MM.1S (cell line): ENCODE measurements at regions not wholly inside any gene's neighbourhood (a gene's known extent, or its start where the extent isn't known, plus 50 kb on each side); places are given as distances from the start of the nearest gene placed in this dataset.

ENCODE experiments used
- DNase-seq: peaks from one replicate; pipeline ENCODE4 v3.0.0-alpha.2; 2015
- H2AFZ ChIP-seq: fragments of 300-600 bp; sonication (generic); 2 replicates; pipeline ENCODE4 v1.6.0; 2016; ENCODE audit warnings: antibody characterized with exemption, low read length
- H3F3A ChIP-seq: fragments of 300-600 bp; sonication (generic); 2 replicates; pipeline ENCODE4 v1.6.1; 2016; ENCODE audit warnings: mild to moderate bottlenecking, antibody characterized with exemption, low read length, moderate library complexity, mixed read lengths; ENCODE audit not compliant: insufficient read depth
- H3K27ac ChIP-seq: fragments of 300-600 bp; sonication (generic); 2 replicates; pipeline ENCODE4 v1.5.1; 2016; ENCODE audit warnings: mild to moderate bottlenecking, low read length
- H3K27me3 ChIP-seq: fragments of 300-600 bp; sonication (generic); replicated peaks from 2 replicates; pipeline ENCODE4 v1.6.0; 2016; ENCODE audit warnings: low read length; ENCODE audit not compliant: insufficient read depth
- H3K36me3 ChIP-seq: fragments of 300-600 bp; sonication (generic); replicated peaks from 2 replicates; pipeline ENCODE4 v1.6.1; 2016; ENCODE audit warnings: mild to moderate bottlenecking, low read length, mixed read lengths; ENCODE audit not compliant: insufficient read depth
- H3K4me1 ChIP-seq: fragments of 300-600 bp; sonication (generic); 2 replicates; pipeline ENCODE4 v1.6.1; 2016; ENCODE audit warnings: low read length, mixed read lengths
- H3K4me2 ChIP-seq: fragments of 300-600 bp; sonication (generic); 2 replicates; pipeline ENCODE4 v1.6.0; 2016; ENCODE audit warnings: low read depth, low read length
- H3K4me3 ChIP-seq: fragments of 300-600 bp; sonication (generic); 2 replicates; pipeline ENCODE4 v1.5.1; 2016; ENCODE audit warnings: low read length, mixed read lengths
- H3K79me2 ChIP-seq: fragments of 300-600 bp; sonication (generic); 2 replicates; pipeline ENCODE4 v1.6.1; 2016; ENCODE audit warnings: mixed run types, low read length, mixed read lengths
- H3K9ac ChIP-seq: fragments of 300-600 bp; sonication (generic); 2 replicates; pipeline ENCODE4 v1.6.1; 2016; ENCODE audit warnings: low read length, mixed read lengths
- H3K9me2 ChIP-seq: fragments of 300-600 bp; sonication (generic); replicated peaks from 2 replicates; pipeline ENCODE4 v1.6.1; 2016; ENCODE audit warnings: mild to moderate bottlenecking, low read length, mixed read lengths; ENCODE audit not compliant: insufficient read depth
- H3K9me3 ChIP-seq: fragments of 300-600 bp; sonication (generic); replicated peaks from 2 replicates; pipeline ENCODE4 v1.6.1; 2016; ENCODE audit warnings: mild to moderate bottlenecking, low read length, mixed read lengths; ENCODE audit not compliant: insufficient read depth
- H4K20me1 ChIP-seq: fragments of 300-600 bp; sonication (generic); 2 replicates; pipeline ENCODE4 v1.6.1; 2016; ENCODE audit warnings: mild to moderate bottlenecking, low read length, moderate library complexity, mixed read lengths; ENCODE audit not compliant: insufficient read depth
- EZH2 ChIP-seq: fragments of 300-600 bp; sonication (generic); optimal IDR thresholded peaks from 2 replicates; pipeline ENCODE3; 2017; ENCODE audit warnings: low read depth, mild to moderate bottlenecking, antibody characterized with exemption, low read length, mixed read lengths
- EZH2phosphoT487 ChIP-seq: fragments of 300-600 bp; sonication (generic); IDR thresholded peaks from 2 replicates; pipeline ENCODE4 v1.6.1; 2018; ENCODE audit warnings: antibody characterized with exemption, low read length
- TF ChIP-seq, protein P1 (sequence below): fragments of 300-600 bp; sonication (generic); IDR thresholded peaks from 2 replicates; pipeline ENCODE4 v1.5.1; 2016; ENCODE audit warnings: antibody characterized with exemption, low read length, mixed read lengths

DNA sequence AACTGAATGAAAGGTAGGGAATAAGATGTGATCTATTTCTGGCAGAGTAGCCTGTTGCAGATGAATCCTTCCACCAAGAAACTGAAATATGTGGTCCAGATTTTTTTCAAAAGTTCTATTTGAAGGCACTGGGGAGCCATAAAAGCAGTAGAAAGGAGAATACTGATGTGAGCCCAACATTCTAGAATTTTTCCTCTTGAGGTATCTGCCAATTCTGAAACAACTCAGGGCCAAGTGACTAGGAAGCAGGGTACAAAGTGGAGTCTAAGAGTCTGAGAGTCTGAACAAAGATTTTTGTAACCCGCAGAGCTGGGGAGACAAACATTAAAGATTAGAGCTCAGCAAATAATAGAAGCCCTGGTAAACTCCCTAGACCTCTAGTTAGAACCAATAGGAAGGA, 58.3 kb upstream of the SLCO3A1 start:
- Histone ChIP-seq H3K27me3 (no peaks in the 10 kb centered on the region), H3F3A (no peaks in the 10 kb centered on the region), H3K9me3 (no peaks in the 10 kb centered on the region), H3K9ac (no peak overlapping the region), H3K4me2 (no peak overlapping the region), H4K20me1 (no peaks in the 10 kb centered on the region), H2AFZ (no peak overlapping the region), H3K79me2 (no peaks in the 10 kb centered on the region), H3K27ac (no peak overlapping the region), H3K9me2 (no peaks in the 10 kb centered on the region), H3K4me1 (no peaks in the 10 kb centered on the region), H3K36me3 (no peaks in the 10 kb centered on the region), H3K4me3 (no peak overlapping the region)
- TF ChIP-seq, protein P1, sequence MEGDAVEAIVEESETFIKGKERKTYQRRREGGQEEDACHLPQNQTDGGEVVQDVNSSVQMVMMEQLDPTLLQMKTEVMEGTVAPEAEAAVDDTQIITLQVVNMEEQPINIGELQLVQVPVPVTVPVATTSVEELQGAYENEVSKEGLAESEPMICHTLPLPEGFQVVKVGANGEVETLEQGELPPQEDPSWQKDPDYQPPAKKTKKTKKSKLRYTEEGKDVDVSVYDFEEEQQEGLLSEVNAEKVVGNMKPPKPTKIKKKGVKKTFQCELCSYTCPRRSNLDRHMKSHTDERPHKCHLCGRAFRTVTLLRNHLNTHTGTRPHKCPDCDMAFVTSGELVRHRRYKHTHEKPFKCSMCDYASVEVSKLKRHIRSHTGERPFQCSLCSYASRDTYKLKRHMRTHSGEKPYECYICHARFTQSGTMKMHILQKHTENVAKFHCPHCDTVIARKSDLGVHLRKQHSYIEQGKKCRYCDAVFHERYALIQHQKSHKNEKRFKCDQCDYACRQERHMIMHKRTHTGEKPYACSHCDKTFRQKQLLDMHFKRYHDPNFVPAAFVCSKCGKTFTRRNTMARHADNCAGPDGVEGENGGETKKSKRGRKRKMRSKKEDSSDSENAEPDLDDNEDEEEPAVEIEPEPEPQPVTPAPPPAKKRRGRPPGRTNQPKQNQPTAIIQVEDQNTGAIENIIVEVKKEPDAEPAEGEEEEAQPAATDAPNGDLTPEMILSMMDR: no peak
- no peak for TF ChIP-seq EZH2phosphoT487
- TF ChIP-seq EZH2: no peak
- DNase-seq: no peak

DNA sequence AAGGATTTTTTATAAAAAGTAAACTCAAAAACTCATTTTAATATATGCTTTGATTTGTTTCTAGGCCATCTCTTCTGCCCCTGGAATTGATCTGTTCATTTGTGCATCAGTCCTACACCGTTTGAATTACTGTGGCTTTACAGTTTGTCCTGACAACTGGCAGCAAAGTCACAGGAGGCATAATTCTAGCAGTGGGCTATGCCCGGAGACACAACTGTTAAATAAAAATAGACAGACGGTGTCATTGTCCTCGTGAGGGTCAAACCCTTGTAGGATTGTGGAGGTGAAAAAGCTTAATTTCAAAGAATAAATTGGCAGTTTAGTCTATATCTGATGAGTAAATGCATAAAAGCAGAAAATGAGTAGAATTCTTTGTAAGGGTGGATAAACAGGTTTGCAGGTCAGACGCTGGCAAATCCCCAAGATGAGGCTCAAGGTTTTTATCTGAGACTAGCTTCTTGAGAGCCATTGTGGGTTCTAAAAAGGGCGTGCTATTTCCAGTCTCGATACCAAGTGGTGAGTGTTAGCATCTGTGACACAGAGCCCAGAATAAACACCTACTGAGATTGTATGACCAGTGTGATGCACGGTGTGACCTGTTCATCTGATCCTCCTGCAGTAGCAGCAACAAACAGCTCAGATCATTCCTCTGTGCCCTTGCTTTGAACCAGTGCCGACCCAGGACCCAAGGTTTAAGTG, 51.5 kb upstream of the SLCO3A1 start:
- DNase-seq: peak; percentile 36
- H4K20me1 ChIP-seq: no peaks in the 10 kb centered on the region
- TF ChIP-seq EZH2 (no peak), EZH2phosphoT487 (no peak)
- TF ChIP-seq, protein P1: no peak
- no peaks in the 10 kb centered on the region for H3K9me2 ChIP-seq
- H2AFZ ChIP-seq: no peak overlapping the region
- no peak overlapping the region for H3K4me2 ChIP-seq
- H3K9me3 ChIP-seq: no peaks in the 10 kb centered on the region
- H3K4me3 ChIP-seq: no peak overlapping the region
- no peaks in the 10 kb centered on the region for H3F3A ChIP-seq
- H3K36me3 ChIP-seq: no peaks in the 10 kb centered on the region
- H3K27ac ChIP-seq: no peak overlapping the region
- no peak overlapping the region for H3K9ac ChIP-seq
- no peaks in the 10 kb centered on the region for H3K27me3 ChIP-seq
- H3K79me2 ChIP-seq: no peaks in the 10 kb centered on the region
- no peaks in the 10 kb centered on the region for H3K4me1 ChIP-seq

DNA sequence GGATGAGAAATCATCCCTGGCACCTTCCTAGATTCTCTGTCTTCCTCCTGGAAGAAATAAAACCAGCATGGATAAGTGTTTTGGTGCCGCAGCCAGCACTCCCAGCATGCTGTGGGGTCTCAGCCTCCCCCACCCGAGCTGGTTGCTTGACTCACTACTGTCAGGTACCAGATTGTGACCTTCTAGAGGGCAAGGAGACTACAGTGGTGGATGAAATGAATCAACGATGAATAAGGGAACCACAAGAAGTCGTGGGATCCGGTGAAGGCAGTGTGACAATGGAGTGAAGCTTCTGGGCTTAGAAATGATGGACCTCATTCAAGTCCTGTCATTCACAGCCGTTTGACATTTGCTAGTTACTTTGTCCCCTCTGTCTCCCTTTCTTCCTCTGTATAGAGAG, 50.2 kb upstream of the SLCO3A1 start:
- Histone ChIP-seq H3K4me1 (no peaks in the 10 kb centered on the region), H3K9me2 (no peaks in the 10 kb centered on the region), H3K9ac (no peak overlapping the region), H3K27me3 (no peaks in the 10 kb centered on the region), H3F3A (no peaks in the 10 kb centered on the region), H3K36me3 (no peaks in the 10 kb centered on the region), H2AFZ (no peak overlapping the region), H4K20me1 (no peaks in the 10 kb centered on the region), H3K4me2 (no peak overlapping the region), H3K27ac (no peak overlapping the region), H3K9me3 (no peaks in the 10 kb centered on the region), H3K79me2 (no peaks in the 10 kb centered on the region), H3K4me3 (no peak overlapping the region)
- TF ChIP-seq, protein P1: no peak
- TF ChIP-seq EZH2phosphoT487: no peak
- TF ChIP-seq EZH2: no peak
- DNase-seq: no peak
